GM13977 (cell line): ENCODE measurements at regions not wholly inside any gene's neighbourhood (a gene's known extent, or its start where the extent isn't known, plus 50 kb on each side); places are given as distances from the start of the nearest gene placed in this dataset.

Experiments used
- DNase-seq: peaks from one replicate; pipeline ENCODE4 v3.0.0; 2012; ENCODE audit warnings: low spot score
- CTCF ChIP-seq: IDR thresholded peaks from 2 replicates; pipeline ENCODE4 v1.5.1; 2012; ENCODE audit warnings: mild to moderate bottlenecking, control low read depth; ENCODE audit not compliant: insufficient read depth; ENCODE audit errors: extremely low read depth, missing control alignments
- in situ Hi-C: fragments of 300-500 bp; cut with MboI; formaldehyde crosslinking; loops from one replicate; pipeline ENCODE4 v1.12.0; 2022; ENCODE audit warnings: low sequenced_read_pairs, low pct_unique_long_range_greater_than_20kb, mixed read lengths, inconsistent platforms; ENCODE audit not compliant: unreplicated experiment

- no peak for DNase-seq
- TF ChIP-seq CTCF, result no peak
- in situ Hi-C loops, result no loop called here
Observed at GRCh38 chrX:69357317-69357716, 146.8 kb upstream of the NALF2 start.

- no peak for TF ChIP-seq CTCF
- in situ Hi-C loops, result no loop called here
- DNase-seq, result peak; percentile 4
Observed at GRCh38 chrX:69324851-69325250, 159.6 kb upstream of the PJA1 start.

- TF ChIP-seq CTCF, result no peak
- in situ Hi-C loops, result no loop called here
- DNase-seq, result peak; percentile 4
Observed at GRCh38 chrX:69323786-69324720, 158.8 kb upstream of the PJA1 start.

- TF ChIP-seq CTCF, result no peak
- in situ Hi-C loops, result no loop called here
- DNase-seq, result no peak
Observed at GRCh38 chrX:69321789-69322188, 156.5 kb upstream of the PJA1 start.

GRCh38 chrX:69321006-69321655 lies 155.9 kb upstream of the PJA1 start:
- in situ Hi-C loops, result no loop called here
- no peak for DNase-seq
- TF ChIP-seq CTCF, result no peak

- no peak for TF ChIP-seq CTCF
- peak; percentile 5 for DNase-seq
- in situ Hi-C loops, result no loop called here
Observed at GRCh38 chrX:69320116-69320515, 154.9 kb upstream of the PJA1 start.
